ENCODE measurements at regions not wholly inside any gene's neighbourhood (a gene's known extent, or its start where the extent isn't known, plus 50 kb on each side); places are given as distances from the start of the nearest gene placed in this dataset.

DNA sequence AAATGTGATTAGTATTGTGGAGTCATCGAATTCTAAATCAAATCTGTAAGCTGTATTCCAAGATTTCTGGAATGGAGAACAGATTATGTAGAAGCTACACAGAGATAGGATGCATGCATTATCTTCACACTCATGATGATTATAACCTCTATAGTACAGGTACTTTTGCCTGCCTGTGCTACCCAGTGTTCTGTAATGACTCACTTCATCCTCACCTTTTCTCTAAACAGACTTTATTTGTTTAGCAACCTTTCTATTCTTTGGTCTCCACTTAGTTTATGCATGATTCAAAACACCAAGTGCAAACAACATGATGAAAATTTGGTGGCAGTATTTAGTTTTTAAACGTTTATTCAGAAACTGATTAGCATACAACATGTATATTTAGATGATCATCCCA is 68.4 kb upstream of the PRPS1L1 start:
- Histone ChIP-seq H3K4me1 (ENCODE audit: control insufficient read depth in 1 of 2, insufficient read depth in 2 of 2, low read length in 2 of 2) (no peaks in the 10 kb centered on the region), H2AFZ (ENCODE audit: low read depth, low read length, poor library complexity, severe bottlenecking) (no peak overlapping the region), H3K27me3 (ENCODE audit: insufficient read depth, low read length) (no peaks in the 10 kb centered on the region), H3K9ac (ENCODE audit: low read length) (no peak overlapping the region), H3K4me2 (ENCODE audit: low read length) (no peak overlapping the region), H3K9me2 (ENCODE audit: insufficient read depth) (no peaks in the 10 kb centered on the region), H3K79me2 (ENCODE audit: insufficient read depth, low read length) (no peaks in the 10 kb centered on the region), H3K4me3 (replicated peaks in 1 of 2; ENCODE audit: low read depth in 1 of 2, low read length in 2 of 2) (no peak overlapping the region), H3K27ac (ENCODE audit: low read depth, low read length) (no peak overlapping the region), H3K36me3 (ENCODE audit: control insufficient read depth in 1 of 2, insufficient read depth in 2 of 2, low read length in 2 of 2) (no peaks in the 10 kb centered on the region), H4K20me1 (ENCODE audit: insufficient read depth) (no peaks in the 10 kb centered on the region), H3K9me3 (ENCODE audit: control insufficient read depth in 1 of 2, insufficient read depth in 1 of 2, low read depth in 1 of 2, low read length in 2 of 2) (no peaks in the 10 kb centered on the region)
- no peak for TF ChIP-seq YY1 (IDR thresholded peaks at IDR 0.05; ENCODE audit: extremely low read depth, insufficient replicate concordance, low read depth, low read length)
- no peak for TF ChIP-seq SP1 (IDR thresholded peaks at IDR 0.05; ENCODE audit: low read depth)
- no peak for TF ChIP-seq SIN3A (IDR thresholded peaks at IDR 0.05; ENCODE audit: low read depth)
- TF ChIP-seq CBX3 (IDR thresholded peaks at IDR 0.05; ENCODE audit: low read depth), result no peak
- TF ChIP-seq, protein P1, sequence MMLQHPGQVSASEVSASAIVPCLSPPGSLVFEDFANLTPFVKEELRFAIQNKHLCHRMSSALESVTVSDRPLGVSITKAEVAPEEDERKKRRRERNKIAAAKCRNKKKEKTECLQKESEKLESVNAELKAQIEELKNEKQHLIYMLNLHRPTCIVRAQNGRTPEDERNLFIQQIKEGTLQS (IDR thresholded peaks at IDR 0.05), result no peak
- no peak for TF ChIP-seq FOSL1 (IDR thresholded peaks at IDR 0.05; ENCODE audit: low read depth)
- TF ChIP-seq EZH2phosphoT487 (IDR thresholded peaks at IDR 0.05; ENCODE audit: borderline replicate concordance), result no peak
- no peak for TF ChIP-seq POLR2A (IDR thresholded peaks at IDR 0.05; ENCODE audit: borderline replicate concordance, extremely low read depth, insufficient read depth, insufficient read length)
- CTCF ChIA-PET, result no interaction called here
- no peak for DNase-seq (ENCODE audit: low read depth, low spot score)
- POLR2A ChIA-PET, result no interaction called here
- intact Hi-C loops (cut with micrococcal nuclease), result no loop called here
- no peak for ATAC-seq
- no TSS peak for BruUV-seq (replicated peaks)
- RAD21 ChIA-PET (ENCODE audit: low non-redundant PET in 1 of 2, low total read pairs in 2 of 2, uncharacterized antibody in 2 of 2, unreplicated experiment in 2 of 2), result no interaction called here

DNA sequence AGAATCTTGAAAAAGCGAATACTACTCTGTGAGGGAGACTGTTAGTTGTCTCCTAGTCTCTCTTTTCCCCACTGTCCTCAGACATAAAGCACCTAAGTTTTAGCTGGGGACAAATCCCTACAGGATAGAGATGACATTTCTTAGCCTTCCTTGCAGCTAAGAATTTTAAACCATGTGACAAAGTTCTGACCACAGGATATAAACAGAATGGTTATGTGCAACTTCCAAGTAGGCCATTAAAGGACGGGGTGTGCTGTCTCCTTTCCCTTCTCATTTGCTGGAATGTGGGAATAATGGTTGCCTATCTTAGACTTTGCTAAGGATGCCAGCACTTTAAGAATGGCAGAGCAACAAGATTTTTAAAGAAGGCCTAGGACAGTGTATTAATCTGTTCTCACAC is 74.9 kb upstream of the PRPS1L1 start:
- Histone ChIP-seq H3K9ac (ENCODE audit: low read length) (no peak overlapping the region), H3K4me1 (ENCODE audit: control insufficient read depth in 1 of 2, insufficient read depth in 2 of 2, low read length in 2 of 2) (no peaks in the 10 kb centered on the region), H2AFZ (ENCODE audit: low read depth, low read length, poor library complexity, severe bottlenecking) (no peak overlapping the region), H3K27ac (ENCODE audit: low read depth, low read length) (no peak overlapping the region), H3K4me3 (replicated peaks in 1 of 2; ENCODE audit: low read depth in 1 of 2, low read length in 2 of 2) (no peak overlapping the region), H4K20me1 (ENCODE audit: insufficient read depth) (no peaks in the 10 kb centered on the region), H3K36me3 (ENCODE audit: control insufficient read depth in 1 of 2, insufficient read depth in 2 of 2, low read length in 2 of 2) (no peaks in the 10 kb centered on the region), H3K79me2 (ENCODE audit: insufficient read depth, low read length) (no peaks in the 10 kb centered on the region), H3K9me3 (ENCODE audit: control insufficient read depth in 1 of 2, insufficient read depth in 1 of 2, low read depth in 1 of 2, low read length in 2 of 2) (no peaks in the 10 kb centered on the region), H3K27me3 (ENCODE audit: insufficient read depth, low read length) (no peaks in the 10 kb centered on the region), H3K4me2 (ENCODE audit: low read length) (no peak overlapping the region), H3K9me2 (ENCODE audit: insufficient read depth) (no peaks in the 10 kb centered on the region)
- no peak for DNase-seq (ENCODE audit: low read depth, low spot score)
- no TSS peak for BruUV-seq (replicated peaks)
- ChIA-PET RAD21 (ENCODE audit: low non-redundant PET in 1 of 2, low total read pairs in 2 of 2, uncharacterized antibody in 2 of 2, unreplicated experiment in 2 of 2) (no interaction called here), CTCF (no interaction called here), POLR2A (no interaction called here)
- ATAC-seq, result no peak
- intact Hi-C loops (cut with micrococcal nuclease), result no loop called here
- TF ChIP-seq EGR1 (IDR thresholded peaks at IDR 0.05; ENCODE audit: low read depth) (no peak), ELF1 (IDR thresholded peaks at IDR 0.05; ENCODE audit: borderline replicate concordance, low read depth) (no peak), CBX3 (IDR thresholded peaks at IDR 0.05; ENCODE audit: low read depth) (no peak), SRF (IDR thresholded peaks at IDR 0.05; ENCODE audit: low read depth) (no peak), SP1 (IDR thresholded peaks at IDR 0.05; ENCODE audit: low read depth) (no peak), JUND (IDR thresholded peaks at IDR 0.05) (no peak), TCF7L2 (IDR thresholded peaks at IDR 0.05; ENCODE audit: borderline replicate concordance, extremely low read depth, insufficient read depth, insufficient read length) (no peak)
- TF ChIP-seq, protein P2, sequence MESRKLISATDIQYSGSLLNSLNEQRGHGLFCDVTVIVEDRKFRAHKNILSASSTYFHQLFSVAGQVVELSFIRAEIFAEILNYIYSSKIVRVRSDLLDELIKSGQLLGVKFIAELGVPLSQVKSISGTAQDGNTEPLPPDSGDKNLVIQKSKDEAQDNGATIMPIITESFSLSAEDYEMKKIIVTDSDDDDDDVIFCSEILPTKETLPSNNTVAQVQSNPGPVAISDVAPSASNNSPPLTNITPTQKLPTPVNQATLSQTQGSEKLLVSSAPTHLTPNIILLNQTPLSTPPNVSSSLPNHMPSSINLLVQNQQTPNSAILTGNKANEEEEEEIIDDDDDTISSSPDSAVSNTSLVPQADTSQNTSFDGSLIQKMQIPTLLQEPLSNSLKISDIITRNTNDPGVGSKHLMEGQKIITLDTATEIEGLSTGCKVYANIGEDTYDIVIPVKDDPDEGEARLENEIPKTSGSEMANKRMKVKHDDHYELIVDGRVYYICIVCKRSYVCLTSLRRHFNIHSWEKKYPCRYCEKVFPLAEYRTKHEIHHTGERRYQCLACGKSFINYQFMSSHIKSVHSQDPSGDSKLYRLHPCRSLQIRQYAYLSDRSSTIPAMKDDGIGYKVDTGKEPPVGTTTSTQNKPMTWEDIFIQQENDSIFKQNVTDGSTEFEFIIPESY (IDR thresholded peaks at IDR 0.05; ENCODE audit: extremely low read depth, insufficient replicate concordance, low read length), result no peak
- TF ChIP-seq, protein P3, sequence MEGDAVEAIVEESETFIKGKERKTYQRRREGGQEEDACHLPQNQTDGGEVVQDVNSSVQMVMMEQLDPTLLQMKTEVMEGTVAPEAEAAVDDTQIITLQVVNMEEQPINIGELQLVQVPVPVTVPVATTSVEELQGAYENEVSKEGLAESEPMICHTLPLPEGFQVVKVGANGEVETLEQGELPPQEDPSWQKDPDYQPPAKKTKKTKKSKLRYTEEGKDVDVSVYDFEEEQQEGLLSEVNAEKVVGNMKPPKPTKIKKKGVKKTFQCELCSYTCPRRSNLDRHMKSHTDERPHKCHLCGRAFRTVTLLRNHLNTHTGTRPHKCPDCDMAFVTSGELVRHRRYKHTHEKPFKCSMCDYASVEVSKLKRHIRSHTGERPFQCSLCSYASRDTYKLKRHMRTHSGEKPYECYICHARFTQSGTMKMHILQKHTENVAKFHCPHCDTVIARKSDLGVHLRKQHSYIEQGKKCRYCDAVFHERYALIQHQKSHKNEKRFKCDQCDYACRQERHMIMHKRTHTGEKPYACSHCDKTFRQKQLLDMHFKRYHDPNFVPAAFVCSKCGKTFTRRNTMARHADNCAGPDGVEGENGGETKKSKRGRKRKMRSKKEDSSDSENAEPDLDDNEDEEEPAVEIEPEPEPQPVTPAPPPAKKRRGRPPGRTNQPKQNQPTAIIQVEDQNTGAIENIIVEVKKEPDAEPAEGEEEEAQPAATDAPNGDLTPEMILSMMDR (IDR thresholded peaks at IDR 0.05 in 2 of 3, conservative IDR thresholded peaks at IDR 0.05 in 1 of 3; ENCODE audit: borderline replicate concordance in 1 of 3, insufficient read depth in 1 of 3, low read depth in 2 of 3, low read length in 2 of 3), result no peak
